ENCODE measurements at regions not wholly inside any gene's neighbourhood (a gene's known extent, or its start where the extent isn't known, plus 50 kb on each side); places are given as distances from the start of the nearest gene placed in this dataset.

- TF ChIP-seq ATF3 (IDR thresholded peaks at IDR 0.05) = no peak
- TF ChIP-seq FOXA1 (IDR thresholded peaks at IDR 0.05) = no peak
Measured at GRCh38 chr1:29700491-29700890, 464.2 kb downstream of the PTPRU start.
